Dermis blood vessel endothelial cell (primary cell): ENCODE measurements at regions not wholly inside any gene's neighbourhood (a gene's known extent, or its start where the extent isn't known, plus 50 kb on each side); places are given as distances from the start of the nearest gene placed in this dataset.
"Not testable (repeated sequence)": the region's sequence is repeated elsewhere in the genome, so short reads cannot be mapped to it uniquely, and the experiment has no call there.

Experiments used
- DNase-seq: peaks from one replicate; pipeline ENCODE4 v3.0.0; 2010

DNA sequence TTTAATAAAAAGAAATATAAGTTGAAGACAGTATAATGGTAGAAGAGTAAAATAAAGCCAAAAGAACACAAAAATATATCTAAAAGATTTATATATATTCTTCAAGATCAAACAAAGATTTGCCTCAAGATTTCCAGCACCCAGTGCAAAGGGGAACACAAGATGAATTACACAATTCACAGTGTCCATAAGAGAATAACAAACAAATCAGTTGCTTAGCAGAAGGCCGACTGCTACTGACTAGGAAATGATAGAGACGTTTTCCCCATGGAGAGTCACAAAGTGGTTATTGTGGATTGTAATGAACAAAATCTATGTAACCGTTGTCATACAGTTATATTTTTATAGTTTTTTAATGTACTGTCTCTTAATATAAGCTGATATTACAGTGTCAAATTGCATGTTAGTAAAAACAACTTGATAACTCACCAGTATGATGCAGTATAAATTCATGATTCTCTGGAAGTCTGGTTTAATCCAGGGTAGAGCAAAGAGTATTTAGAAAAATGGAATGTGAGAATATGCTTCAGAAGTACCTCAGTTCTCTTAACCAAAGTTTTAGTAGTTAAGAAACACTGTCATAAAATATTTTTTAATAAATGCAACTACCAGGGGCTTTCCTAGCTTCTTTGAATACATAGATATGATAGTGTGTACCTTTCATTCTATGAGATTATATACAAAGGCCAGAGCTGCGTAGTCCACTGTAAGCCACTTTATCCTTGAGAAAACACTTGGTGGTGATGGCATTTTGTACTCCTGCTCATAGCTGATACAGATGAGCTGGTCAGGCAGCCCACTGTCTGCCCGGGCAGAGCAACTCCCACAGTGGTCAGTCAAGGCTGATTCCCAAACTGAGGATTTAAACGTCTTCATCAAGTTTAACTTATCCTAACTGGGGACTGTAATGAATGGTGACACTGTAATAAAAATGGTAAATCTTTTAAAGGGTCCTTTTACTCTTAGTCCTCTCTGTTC lies 180.5 kb upstream of the DTNA start:
- DNase-seq, result no peak

- DNase-seq, result no peak
These were observed 179.0 kb upstream of the DTNA start for GRCh38 chr18:34531110-34531509.

DNA sequence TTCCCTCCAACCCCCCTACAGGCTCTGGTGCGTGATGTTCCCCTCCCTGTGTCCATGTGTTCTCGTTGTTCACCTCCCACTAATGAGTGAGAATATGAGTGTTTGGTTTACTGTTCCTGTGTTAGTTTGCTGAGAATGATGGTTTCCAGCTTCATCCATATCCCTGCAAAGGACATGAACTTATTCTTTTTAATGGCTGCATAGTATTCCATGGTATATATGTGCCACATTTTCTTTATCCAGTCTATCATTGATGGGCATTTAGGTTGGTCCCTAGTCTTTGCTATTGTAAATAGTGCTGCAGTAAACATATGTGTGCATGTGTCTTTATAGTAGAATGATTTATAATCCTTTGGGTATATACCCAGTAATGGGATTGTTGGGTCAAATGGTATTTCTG lies 175.5 kb upstream of the DTNA start:
- not testable (repeated sequence) for DNase-seq

DNA sequence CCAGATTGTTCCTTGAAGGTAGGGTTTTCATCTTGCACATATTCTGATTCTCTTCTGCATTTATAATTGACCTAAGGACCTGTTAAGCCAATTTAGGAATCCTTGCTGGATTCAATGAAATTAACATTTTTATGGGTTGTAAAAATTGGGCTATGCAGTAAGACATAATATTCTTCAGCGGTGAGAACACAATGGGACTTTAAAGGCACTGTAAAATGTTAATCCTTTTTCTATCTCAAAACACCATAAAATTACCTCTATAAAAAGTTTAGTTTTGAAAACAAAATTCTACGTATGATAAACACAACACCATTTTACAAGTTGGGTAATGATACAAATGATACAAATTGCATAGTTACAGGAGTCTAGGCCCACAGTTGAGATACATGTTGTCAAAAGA lies 169.2 kb upstream of the DTNA start:
- no peak for DNase-seq

DNA sequence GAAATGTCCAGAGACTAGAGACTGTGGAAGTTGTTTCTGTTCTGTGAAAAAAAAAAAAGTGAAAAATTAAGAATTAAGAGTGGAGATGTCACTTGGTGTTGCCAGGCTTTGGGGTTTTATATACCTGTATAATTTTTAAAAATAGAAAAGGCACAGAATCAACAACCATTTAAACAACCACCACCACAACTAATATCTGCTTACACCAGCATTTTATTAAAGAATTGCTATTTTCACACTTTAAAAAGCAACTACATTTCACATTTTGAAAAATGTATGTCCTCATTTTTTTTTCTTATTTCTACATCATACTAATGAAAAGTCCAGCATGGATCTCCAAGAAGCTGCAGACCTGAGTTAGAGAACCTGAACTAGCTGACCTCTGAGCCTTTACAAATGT lies 167.5 kb upstream of the DTNA start:
- no peak for DNase-seq

- DNase-seq, result no peak
These were observed 166.7 kb upstream of the DTNA start for GRCh38 chr18:34543356-34543755.

DNA sequence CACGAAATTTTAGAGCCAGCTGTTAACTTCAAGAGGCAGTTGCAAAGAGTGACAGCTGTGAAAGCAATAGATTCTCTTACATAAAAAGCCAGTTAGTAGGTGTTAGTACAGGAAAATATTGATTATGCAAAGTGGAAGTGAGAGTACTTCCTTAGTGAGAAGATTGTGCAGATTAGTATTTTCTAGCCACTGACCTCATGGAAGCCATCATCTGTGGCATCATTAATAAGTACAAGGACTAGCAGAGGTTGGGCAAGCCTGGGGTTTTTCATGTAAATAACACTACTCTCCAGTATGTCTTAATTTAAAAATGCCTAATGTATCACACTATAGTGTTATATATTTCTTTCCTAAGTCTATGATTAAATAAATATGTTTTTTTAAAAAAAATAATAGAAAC lies 166.2 kb upstream of the DTNA start:
- no peak for DNase-seq

- DNase-seq, result no peak
These were observed 165.2 kb upstream of the DTNA start for GRCh38 chr18:34544930-34545329.

DNA sequence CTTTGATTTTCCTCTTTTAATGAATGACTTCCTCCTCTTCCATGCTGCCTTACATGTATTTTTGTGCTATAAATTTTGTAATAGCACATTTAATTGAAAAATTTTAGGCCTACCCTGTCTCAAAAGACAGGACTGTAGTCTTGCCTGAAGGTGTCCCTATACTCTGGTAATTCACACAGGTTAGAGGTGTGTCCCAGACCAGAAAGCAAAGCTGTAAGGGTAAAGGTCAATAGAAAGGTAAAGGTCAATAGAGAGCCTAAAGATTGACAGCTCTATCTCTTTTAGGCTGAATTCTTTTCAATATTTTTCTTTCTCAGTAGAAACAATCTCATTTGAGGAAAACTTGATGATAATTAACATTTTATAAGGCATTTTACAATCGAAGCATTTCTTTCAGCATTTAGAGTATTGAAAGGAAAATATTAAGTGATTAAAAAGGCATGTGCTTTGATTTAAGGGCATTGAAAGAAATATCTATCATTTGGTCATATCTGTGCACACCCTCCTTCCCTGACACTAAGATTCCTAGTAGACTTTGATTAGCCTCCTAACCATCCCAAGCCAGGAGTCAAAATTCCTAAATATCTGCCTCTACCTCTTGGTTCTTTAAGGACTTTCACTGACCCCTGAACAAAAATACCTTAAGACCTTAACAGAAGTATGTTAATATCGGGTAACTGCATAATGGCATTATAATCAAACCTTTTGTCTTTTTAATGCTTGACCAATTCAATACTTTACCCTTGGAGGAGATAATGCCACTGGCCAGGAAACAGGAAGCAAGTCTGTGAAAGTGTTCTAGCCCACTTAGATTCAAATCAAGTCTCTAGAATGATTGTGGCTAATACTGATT lies 161.8 kb upstream of the DTNA start:
- peak; percentile 6 for DNase-seq

GRCh38 chr18:34548973-34549294 lies 161.2 kb upstream of the DTNA start:
- no peak for DNase-seq

- no peak for DNase-seq
These were observed 160.7 kb upstream of the DTNA start for GRCh38 chr18:34549367-34549766.

- DNase-seq, result no peak
These were observed 159.9 kb upstream of the DTNA start for GRCh38 chr18:34550156-34550555.

- DNase-seq, result no peak
These were observed 159.2 kb upstream of the DTNA start for GRCh38 chr18:34550902-34551301.

- DNase-seq, result no peak
These were observed 158.3 kb upstream of the DTNA start for GRCh38 chr18:34551824-34552223.

DNA sequence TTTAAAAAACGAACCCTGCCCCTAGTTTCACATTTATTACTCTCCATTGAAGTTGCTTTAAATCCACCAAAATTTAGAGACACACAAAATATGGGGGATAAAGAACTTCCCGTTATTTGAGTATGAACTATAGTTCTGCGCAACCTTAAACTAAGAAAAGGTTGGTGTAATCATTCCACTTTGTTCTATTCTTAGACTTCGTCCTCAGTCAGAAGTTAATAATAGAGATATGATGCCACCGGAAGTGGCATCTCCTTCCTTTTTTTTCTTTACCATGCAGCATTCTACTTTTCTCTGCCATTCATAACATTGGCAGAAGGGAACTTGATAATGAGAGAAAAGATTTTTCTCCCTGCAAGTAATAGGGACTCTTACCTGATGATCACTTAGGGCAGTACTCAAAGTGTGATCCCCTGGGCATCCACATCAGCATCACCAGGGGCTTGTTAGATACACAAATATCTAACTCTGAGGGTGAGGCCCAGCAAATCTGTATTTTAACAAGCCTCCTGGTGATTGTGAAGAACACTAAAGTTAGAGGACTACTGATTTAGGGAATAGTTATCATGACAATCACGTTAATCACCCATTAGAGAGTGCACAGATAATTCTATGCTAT lies 147.7 kb upstream of the DTNA start:
- no peak for DNase-seq

- DNase-seq, result no peak
These were observed 142.2 kb upstream of the DTNA start for GRCh38 chr18:34567857-34568256.

DNA sequence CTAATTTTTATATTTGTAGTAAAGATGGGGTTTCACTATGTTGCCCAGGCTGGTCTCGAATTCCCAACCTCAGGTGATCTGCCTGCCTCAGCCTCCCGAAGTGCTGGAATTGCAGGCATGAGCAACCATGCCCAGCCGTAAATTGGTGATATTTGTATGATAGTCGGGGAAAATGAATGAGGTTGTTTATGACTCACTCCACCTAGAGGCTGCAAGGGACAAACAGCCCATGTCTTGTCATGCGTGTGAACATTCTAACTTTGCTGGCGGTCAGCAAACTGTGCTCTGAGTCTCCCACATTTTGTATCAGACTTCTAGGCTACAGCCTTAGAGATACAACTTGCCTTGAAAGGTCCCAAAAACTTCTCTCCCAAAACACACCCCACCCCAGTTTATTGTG lies 133.5 kb upstream of the DTNA start:
- no peak for DNase-seq

GRCh38 chr18:34583895-34584294 lies 126.2 kb upstream of the DTNA start:
- DNase-seq, result no peak

GRCh38 chr18:34590503-34590902 lies 119.6 kb upstream of the DTNA start:
- DNase-seq, result no peak

DNA sequence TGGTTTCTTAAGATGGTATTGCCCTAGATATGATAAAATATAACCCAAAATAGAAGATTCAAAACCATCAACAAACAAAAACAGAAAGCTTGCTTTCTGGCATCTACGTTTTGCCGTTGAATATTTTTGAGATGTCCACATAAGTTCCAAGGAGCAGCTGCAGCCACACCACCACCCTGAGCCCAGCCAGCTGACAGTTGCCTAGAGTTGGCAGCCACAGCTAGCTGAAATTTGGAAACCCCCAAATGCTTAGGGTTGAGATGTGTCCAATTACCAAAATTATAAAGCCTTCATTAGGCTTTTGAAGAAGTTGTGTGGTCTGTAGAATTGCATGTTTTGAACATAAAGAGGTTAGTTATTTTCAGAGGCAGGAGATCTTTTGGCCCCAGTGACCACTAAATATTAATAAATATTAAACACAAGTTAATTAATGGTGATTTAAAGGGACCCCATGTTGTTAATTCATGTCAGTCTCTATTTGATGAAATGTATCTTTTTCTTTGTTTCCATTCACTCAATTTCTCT lies 118.1 kb upstream of the DTNA start:
- DNase-seq, result no peak

GRCh38 chr18:34592481-34592880 lies 117.6 kb upstream of the DTNA start:
- no peak for DNase-seq

GRCh38 chr18:34592961-34593382 lies 117.1 kb upstream of the DTNA start:
- DNase-seq, result peak; percentile 64

- DNase-seq, result no peak
These were observed 115.8 kb upstream of the DTNA start for GRCh38 chr18:34594266-34594665.
